D341Med (cell line): ENCODE measurements at regions not wholly inside any gene's neighbourhood (a gene's known extent, or its start where the extent isn't known, plus 50 kb on each side); places are given as distances from the start of the nearest gene placed in this dataset.

Source experiments
- DNase-seq: peaks from one replicate; pipeline ENCODE4 v3.0.0; 2012; ENCODE audit warnings: low spot score

DNA sequence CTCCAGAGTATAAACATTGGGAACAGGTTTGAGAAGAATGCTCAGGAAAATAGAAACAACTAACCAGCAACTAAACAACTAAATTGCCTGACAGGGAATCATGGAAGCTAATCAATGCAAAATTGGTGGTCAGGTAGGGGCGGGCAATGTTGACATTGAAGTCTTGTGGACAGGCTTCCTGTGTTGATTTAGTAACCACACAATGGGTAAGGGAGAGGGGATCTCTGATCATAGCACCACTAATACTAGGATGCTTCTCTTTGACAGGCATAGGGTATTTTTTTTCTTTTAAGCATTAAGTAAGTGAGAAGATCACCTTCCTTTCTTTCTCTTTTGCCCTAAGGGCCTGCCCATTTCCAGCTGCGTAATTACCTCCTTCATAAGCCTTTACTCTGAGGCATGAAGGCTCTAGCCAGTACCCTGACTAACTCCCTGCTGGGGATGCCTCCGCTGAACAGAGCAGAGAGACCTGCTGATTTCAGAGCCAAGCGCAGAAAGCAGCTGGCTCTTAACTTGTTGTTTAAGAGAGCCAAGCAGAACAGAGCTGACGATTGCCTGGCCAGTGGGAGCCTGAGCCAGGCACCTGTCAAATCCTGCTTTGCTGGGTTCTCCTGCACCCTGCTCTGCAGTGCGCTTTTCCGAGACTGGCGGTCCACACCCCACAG lies 118.7 kb downstream of the BMP2 start:
- no peak for DNase-seq

DNA sequence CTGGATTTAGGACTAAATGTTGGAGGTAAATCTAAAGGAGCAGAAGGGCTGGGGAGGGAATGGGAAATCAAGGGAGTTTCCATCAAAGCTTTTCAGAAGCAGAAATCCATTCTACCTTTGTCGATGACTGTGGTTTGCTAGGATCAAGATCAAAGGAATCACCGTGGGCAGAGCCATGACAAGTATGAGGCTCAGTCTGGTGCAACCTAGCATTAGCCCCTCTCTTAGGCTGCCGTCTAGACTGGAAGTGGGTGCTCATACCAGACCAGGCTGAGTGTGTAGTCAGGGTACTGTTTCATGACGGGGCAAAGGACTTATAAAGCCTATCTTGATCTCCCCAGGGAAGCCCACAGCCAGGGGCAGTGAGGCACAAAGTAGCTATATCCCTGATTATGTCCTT lies 120.5 kb downstream of the BMP2 start:
- DNase-seq, result no peak

DNA sequence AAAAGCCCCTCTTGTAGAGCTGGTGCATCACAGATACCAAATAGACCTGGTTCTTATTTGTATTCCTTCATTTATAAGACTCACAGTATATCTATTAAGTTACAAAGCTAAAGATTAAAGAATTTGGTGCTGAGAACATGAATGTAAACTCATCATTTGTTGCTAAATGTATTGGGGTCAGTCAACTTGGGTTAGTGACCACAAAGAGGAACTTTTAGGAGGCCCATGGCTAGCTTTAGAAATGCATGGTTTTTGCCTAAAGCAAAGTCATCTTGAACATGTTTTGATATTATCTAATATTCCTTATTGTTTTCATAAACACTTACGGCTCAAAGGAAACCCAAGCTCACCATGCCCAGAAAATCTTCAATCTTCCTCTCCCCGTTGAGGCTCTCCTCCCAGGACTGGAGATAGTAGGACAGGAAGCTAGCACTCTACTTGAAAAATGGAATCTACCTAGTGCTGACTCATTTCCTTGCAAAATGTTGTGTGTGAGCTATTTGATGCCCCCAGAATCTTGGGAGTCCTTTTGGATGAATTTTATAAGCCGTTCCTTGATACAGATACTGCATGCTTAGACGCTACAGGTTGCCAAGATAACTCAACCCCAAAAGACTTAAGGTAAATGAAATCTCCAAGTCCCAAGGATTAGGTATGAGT lies 121.4 kb downstream of the BMP2 start:
- DNase-seq, result no peak

DNA sequence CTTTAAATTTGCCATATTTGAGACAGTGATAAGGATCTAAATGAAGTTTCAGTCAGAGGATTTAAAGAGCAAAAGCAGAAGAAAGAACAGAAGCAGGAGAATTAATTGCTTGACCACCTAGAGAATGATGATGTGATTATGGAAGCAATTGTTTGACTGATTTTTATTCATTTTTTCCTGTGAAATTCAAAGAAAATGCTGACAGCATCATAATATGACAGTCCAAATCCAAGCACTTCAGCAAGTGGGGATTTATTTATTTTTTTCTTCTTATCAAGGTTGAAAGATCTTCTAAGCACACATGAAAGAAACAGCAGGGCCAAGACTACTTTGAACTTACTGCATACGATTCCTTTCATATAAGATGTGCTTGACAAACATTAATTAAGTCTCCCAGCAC lies 125.2 kb downstream of the BMP2 start:
- no peak for DNase-seq

DNA sequence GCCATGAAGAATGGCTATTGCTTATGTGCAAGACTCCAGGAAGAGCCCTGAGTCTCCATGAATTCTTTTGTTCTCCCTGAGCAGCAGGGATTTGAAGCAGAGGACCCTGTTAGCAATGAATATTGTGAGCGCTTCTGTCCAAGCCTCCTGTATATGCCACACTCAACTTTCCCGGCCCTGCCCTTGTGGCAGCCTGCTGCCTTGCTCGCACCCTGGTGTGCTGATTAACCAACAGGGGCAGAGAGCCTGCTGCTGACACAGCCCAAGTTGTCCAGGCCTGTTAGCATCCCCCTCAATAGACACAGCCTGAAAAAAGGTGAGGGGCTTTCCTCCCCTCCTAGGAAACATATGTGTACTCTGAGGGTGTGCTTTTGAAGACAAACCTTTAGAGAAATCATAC lies 131.4 kb downstream of the BMP2 start:
- no peak for DNase-seq

DNA sequence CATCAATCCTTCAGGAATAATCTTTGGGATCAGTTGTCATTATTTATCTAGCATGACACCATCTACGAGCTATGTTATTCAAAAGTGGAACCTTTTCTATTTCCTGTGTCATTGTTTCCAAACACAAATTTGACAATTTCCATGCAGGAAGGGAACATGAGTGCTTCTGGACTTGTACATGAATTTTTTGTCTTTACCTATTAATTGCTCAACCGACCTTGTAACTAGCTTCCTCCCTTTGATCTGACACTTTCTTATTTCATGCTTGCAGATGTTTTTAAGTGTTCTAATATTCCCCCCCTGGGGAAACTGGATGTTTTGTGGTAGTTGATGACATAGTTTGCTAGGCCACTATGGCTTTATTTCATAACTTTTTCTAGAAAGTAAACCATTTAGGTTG lies 139.4 kb downstream of the BMP2 start:
- no peak for DNase-seq

DNA sequence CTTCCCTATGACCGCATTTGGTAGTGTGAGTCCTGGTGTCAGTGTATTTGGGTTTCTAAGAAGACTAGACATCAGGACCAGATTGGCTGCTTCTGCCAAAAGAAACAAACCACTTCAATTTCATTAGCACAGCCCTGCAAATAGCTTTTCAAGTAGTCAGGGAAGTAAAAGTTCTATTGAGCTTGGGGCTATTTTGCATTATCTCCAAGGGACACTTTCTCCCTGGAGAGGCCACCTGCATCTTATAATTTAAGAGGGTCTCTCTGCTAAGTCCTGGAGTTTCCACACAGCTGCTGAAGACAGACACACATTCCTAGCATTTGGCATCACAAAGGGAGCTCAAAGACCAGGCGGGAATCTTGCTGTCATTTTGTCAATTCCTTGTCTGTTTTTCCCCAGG lies 141.2 kb downstream of the BMP2 start:
- DNase-seq, result no peak

DNA sequence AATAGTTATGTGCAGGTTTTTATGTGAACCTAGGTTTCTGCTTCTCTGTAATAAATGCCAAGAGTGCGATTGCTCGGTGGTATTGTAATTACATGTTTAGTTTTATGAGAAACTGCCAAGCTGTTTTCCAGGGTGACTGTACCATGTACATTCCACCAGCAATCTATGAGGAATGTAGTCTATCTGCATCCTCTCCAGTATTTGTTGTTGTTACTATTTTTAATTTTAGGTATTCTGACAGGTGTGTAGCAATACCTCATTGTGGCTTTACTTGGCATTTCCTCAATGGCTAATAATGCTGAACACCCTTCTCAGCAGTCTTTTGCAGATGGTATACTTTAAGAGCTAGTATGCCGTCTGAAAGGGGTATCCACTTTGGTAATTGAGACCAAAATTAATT lies 142.1 kb downstream of the BMP2 start:
- no peak for DNase-seq

DNA sequence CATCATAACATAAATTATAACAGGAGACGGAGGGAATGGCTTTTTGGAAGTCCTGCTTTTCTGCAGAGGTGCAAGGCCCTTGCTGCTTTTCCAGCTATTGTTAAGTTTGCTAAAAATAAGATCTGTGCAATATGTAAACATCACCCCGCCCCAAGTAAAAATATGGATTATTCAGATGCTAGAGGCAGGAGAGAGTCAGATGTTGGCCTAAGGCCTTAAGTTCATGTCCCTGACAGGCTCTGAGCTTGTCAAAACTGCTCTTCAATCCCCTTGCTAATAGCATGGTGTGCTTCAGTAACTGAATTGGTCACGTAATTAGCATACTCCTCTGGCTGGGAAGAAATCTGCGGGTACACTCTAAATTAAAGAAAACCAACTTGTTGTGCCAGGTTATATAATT lies 147.5 kb downstream of the BMP2 start:
- DNase-seq, result no peak

DNA sequence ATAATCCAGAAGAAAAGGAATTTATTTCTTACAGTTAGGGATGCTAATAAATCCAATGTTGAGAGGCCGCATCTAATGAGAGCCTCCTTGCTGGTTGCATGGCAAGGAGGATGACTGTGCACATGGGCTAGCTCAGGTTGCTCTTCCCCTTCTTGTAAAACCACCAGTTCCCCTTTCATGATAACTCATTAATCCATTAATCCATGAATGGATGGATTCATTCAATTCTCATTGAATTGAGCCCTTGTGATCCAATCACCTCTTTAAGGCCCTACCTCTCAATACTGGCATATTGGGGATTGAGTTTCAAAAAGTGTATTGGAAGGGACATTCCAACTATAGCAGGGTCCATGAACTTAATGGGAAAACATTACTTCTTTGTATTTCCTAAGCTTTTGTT lies 149.5 kb downstream of the BMP2 start:
- no peak for DNase-seq

DNA sequence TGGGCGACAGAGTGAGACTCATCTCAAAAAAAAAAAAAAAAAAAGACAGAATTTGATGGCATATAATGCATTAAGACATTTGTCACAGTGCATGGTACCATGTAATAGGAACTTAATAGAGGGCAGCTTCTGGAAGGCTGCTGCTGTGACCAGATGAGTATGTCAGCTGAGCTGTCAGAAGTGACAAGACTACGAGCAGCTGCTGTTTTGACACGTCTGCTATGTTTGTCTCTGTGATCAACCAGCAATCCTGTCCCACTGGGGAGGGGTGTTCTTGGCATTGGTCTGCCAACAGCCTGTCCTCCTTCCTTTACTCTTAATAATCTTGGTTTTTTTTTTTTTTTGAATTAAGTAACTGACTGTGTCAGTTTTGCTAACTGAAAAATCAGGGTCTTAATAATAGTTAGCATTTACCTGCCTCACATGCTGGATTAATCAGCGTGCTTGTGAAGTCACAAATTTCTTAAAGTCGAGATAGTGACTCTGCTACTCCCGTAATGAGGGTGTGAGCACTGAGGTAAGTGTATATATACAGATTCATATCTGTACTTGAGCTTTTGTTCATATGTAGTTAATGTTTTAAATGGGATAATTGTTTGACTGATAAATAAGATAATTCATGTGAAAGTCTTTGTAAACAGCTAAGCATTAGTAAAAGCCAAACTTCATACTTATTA lies 152.4 kb downstream of the BMP2 start:
- DNase-seq, result no peak

DNA sequence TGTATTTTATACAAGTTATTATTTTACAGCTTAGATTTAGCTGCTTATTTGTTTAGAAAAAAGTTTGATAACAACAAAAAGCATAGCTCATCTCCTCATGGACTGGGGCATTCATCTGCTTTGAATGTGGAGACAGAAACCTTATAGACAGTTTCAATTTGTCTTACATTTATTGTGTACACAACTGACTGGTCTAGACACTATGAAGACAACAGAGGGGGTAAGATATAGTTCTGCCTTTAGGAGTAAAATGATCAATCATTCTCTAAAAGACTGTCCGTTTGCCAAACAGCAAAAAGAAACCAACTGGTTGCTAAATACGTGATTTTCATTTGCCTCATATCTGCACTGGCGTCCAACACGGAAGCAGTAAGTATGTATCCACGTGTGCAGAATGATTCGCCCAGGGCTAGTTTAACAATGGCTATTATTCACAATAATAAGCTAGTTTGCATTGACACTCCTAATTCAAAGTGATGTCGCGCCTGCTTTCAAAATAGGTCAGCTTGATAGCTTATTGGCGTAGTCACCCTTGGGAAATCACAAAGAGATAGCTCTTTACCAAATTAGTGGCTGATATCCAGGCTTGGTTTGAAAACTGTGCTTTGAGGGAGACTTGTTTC lies 153.6 kb downstream of the BMP2 start:
- no peak for DNase-seq

DNA sequence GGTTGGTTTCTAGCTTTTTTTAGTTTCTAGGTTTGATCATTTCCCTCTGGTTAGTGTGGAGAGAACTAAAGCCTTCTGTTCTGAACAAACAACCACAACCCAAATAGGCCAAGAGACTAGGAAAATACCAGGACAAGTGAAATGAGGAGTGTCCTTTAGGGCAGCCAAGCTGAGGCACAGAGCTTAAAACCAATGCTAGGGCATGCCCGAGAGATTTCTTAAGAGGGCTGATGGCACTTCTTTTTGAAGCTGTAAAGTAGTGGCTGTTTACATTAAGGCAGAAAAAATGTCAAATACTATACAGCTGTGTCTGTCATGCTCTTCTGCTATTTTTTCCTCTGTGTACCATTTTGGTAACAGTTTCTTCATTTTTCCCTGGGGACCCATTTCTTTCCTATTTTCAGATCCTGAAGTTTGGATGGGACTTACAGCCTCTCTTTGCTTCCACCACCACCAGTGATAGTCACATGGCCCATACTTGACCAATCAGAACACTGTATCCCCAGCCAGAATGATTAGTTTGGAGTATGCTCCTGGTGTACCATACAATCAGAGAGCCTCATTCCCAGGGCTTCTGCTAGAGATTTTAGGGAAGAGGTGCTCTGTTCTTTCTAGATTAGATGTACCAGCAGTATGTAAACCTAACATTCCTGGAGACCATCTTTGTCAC lies 154.4 kb downstream of the BMP2 start:
- no peak for DNase-seq

DNA sequence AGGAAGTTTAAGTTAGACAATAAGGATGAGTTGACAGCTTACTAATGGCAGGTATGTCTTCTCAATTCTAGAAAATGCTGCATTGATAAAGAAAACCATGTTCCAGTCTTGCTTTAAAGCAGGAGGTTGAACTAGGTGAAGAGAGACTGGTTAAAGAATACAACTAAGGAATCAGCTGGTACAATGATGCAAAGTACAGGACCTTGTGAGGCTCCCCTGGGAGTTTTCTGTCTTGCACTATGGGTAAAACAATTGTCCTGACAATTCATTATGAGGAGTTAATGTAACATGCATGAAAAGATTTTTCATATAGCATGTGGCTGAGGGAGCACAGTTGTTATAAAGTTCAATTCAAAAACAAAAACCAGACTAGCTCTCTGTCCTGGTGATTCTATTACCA lies 157.2 kb downstream of the BMP2 start:
- DNase-seq, result no peak

DNA sequence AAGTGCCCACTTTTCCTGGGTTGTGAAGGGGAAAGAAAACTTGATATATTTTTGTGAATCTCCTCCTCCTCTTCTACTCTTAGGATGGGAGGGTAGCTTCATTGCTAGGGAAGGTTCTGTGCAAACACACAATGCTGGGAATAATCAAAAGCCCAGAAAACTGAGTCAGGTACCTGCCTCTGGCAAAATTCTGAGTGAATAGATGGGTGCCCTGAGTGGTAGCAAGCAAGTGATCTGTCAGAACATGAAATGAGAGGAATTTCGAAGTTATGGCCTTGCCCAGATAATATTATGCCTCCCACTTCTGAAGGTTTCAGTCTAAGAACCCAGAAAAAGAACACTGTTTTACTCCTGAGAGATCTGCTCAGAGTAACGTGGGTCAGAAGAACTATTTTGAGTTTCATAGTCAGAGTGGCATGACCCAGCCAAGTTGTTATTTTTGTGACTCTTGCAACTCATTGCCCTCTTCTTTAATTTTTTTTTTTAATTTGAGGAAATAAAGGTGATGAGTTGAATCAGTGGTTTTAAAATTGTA lies 158.3 kb downstream of the BMP2 start:
- DNase-seq, result no peak

DNA sequence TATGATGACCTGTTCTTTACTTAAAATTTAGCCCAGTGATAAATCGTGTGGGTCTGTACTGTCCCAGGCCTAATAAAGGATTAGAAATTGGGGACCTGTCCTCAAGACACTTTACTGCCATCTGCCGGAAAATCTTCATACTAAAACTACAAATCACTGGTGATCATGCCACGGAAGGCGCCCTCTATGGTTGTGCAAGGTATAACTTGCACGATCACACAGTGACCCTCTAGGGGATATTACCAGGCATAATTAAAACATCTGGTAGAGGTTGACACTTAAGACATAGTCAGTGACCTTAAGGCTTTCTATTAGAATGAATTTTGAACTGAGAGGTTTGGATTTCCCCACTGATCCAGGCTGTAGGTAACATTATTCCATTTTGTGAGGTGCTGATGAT lies 172.6 kb downstream of the BMP2 start:
- peak; percentile 48 for DNase-seq

DNA sequence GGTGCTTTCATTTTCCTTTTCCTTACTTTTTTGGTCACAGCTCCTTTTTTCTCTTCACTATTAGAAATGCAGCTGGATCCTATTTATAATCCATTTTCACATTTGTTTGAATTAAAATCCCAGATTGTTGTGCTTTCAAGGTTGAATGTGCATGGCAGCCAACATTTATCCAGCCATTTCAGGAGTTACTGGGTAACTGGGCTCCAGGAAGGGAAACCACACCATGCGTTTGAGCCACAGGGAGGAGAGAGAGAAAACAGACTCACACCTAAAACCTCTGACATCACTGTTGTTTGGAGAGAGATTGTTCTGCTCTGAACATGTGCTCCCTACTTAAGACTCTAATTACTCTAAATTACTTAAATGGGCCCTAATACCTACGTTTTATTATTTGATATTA lies 173.4 kb downstream of the BMP2 start:
- no peak for DNase-seq

DNA sequence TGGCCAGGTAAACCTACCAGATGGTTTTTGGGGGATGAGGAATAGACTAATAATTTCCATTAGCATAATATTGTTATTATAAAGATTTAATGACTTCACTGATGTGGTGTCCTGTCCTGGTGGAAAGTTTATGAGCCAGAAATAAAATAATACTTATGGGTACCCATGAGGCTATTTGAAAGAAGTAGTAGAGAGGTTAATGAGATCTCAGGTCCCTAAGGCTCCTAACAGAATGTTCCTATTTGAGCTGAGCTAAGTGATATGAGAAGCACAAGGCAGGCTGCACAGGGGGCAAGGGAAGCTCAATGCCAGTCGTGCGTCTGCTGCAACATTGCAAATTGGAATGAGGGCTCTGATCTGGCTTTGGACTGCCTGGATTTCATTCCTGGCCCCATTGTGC lies 174.1 kb downstream of the BMP2 start:
- no peak for DNase-seq

DNA sequence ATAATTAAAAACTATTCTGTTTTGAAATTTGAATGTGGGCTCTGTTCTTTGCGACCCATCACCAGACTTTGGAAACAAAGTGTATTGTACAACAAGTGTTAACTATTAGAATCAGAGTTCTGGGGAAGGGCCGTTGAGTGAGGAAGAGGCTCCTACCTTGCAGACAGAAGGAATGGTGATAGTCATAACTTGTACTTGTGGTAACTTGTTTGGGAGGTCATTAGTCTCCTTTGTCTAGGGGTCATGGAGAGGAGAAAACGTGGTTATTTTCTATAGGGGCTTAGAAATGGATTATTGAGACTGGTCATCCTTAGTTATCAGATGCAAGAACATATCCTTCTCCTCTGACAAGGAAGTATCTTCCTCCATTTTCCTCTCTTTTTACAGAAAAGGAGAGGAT lies 174.8 kb downstream of the BMP2 start:
- no peak for DNase-seq

DNA sequence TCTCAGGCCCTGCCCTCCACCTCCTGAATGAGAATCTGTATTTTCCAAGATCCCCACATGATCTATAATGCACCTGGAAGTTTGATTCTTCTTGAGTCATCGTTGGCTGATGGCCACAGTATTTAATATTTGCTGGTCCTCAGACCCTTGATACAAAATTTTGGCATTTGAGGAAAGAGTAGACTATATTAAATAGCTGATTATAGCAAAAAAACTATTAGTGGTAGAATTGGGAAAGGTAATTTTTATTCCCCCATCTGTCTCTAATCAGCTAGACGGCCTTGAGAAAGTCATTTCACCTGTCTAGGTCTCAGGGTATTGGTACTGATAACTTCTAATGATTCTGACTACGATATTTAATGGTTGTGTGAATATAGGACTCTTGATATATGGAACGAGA lies 176.8 kb downstream of the BMP2 start:
- no peak for DNase-seq

DNA sequence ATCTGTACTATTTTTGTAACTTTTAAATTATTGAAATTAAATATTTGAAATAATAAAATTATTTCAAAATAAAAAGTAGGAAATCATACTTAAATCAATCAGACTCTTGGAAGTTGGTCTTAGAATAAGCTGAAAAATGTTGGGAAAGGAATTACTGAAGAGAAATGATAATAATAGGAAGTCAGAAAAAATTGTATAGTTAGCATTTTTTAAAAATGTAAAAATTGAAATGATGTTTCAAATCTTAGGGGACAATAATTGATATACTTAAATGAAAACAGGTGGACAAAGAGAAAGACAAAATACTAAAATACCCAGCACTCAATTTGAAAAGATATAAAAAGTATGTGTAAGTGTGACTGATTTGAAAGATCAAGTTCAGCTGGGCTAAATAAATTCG lies 186.1 kb downstream of the BMP2 start:
- DNase-seq, result no peak

DNA sequence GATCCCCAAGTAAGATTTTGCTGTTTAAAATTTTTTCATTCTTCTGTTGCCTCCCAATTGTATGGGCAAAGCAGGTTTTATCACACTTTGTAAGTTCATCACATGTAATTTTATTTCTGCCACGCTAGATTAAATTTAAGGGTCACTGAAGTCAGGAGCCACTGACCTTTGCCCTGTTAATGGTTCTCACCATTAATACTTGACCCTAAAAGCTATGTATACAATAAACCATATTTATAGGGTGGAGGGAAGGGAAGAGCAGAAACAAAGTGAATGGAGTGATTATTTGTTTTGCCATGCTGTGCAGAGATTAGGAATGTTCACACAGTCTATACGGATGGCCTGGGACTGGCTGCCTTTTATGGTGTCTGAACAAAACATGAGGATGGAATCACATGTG lies 186.7 kb downstream of the BMP2 start:
- DNase-seq, result no peak
